GM12892 (cell line): ENCODE measurements at regions not wholly inside any gene's neighbourhood (a gene's known extent, or its start where the extent isn't known, plus 50 kb on each side); places are given as distances from the start of the nearest gene placed in this dataset.

Experiments used
- POLR2A ChIP-seq: IDR thresholded peaks from 2 replicates; pipeline ENCODE4 v1.6.1; 2011; ENCODE audit warnings: low read depth, low read length, control low read depth
- POLR2AphosphoS5 ChIP-seq: IDR thresholded peaks from 2 replicates; pipeline ENCODE4 v1.6.1; 2011; ENCODE audit warnings: low read depth, low read length, control low read depth

- no peak for TF ChIP-seq POLR2AphosphoS5
- no peak for TF ChIP-seq POLR2A
Measured at GRCh38 chr2:156087875-156088274, 244.6 kb downstream of the NR4A2 start.
